AG04450 (cell line): ENCODE measurements at regions not wholly inside any gene's neighbourhood (a gene's known extent, or its start where the extent isn't known, plus 50 kb on each side); places are given as distances from the start of the nearest gene placed in this dataset.
A peak's percentile ranks its signal among the peaks of the same experiment; 100 is the strongest.

ENCODE experiments used
- CTCF ChIA-PET: fragments of 300-600, 350-600 bp; formaldehyde crosslinking; extraction: SDS; loops from one replicate; lab custom pipeline; 2022; ENCODE audit warnings: antibody characterized with exemption, inconsistent platforms; lab: Charles Lee
- POLR2A ChIA-PET: fragments of 350-600 bp; formaldehyde crosslinking; extraction: SDS; loops from one replicate; lab custom pipeline; 2021; ENCODE audit warnings: antibody characterized with exemption, inconsistent platforms; lab: Yijun Ruan, JAX
- DNase-seq: peaks from one replicate; pipeline ENCODE4 v3.0.0-alpha.2; 2011; ENCODE audit warnings: low read depth, low spot score
- H3K27ac ChIP-seq: one replicate; pipeline ENCODE4 v1.5.1; 2012; ENCODE audit warnings: low read depth, low read length, control low read depth
- H3K27me3 ChIP-seq: one replicate; pipeline ENCODE4 v1.6.0; 2012; ENCODE audit warnings: low read length; ENCODE audit not compliant: control insufficient read depth, insufficient read depth
- H3K4me3 ChIP-seq: 2 replicates; pipeline ENCODE4 v1.5.1; 2011; ENCODE audit warnings: mild to moderate bottlenecking, low read depth, low read length, control low read depth
- H3K9me3 ChIP-seq: 2 replicates; pipeline ENCODE4 v1.5.1; 2012; ENCODE audit warnings: low read length; ENCODE audit not compliant: control insufficient read depth, insufficient read depth
- TF ChIP-seq, protein P1 (sequence below): IDR thresholded peaks from 2 replicates; pipeline ENCODE4 v1.5.1; 2011; ENCODE audit warnings: low read depth, low read length, control low read depth, inconsistent platforms

DNA sequence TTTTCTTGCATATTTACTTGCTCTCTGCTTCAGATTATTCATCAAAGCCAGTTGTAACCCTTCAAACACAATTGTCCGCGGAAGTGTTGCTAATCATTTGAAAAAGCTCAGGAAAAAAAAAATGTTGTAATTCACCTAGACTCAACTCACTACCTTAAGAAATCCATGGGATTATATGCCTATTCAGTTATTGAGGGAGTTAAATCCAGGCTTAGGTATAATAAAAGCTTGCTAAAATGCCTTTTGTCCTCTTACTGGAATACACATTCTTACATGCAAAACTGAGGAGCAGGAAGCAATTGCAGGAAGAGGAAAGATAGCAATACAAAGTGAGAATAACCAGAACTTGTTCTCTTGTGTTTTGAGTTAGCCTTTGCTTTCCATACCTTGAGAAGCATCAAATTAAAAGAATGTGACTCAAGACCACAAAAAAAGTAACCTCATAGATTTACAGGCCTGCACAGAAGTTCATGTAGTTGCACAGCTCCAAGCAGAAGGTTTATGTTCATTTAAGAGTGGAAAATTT is 91.4 kb upstream of the FAM241A start:
- POLR2A ChIA-PET, result no interaction called here
- Histone ChIP-seq H3K4me3 (no peak overlapping the region), H3K27ac (no peak overlapping the region), H3K27me3 (peaks cover 3% of the 10 kb centered on the region), H3K9me3 (no peaks in the 10 kb centered on the region)
- TF ChIP-seq, protein P1, sequence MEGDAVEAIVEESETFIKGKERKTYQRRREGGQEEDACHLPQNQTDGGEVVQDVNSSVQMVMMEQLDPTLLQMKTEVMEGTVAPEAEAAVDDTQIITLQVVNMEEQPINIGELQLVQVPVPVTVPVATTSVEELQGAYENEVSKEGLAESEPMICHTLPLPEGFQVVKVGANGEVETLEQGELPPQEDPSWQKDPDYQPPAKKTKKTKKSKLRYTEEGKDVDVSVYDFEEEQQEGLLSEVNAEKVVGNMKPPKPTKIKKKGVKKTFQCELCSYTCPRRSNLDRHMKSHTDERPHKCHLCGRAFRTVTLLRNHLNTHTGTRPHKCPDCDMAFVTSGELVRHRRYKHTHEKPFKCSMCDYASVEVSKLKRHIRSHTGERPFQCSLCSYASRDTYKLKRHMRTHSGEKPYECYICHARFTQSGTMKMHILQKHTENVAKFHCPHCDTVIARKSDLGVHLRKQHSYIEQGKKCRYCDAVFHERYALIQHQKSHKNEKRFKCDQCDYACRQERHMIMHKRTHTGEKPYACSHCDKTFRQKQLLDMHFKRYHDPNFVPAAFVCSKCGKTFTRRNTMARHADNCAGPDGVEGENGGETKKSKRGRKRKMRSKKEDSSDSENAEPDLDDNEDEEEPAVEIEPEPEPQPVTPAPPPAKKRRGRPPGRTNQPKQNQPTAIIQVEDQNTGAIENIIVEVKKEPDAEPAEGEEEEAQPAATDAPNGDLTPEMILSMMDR, result no peak
- no peak for DNase-seq
- CTCF ChIA-PET, result interaction anchor here (0.8 kb wide), 1 partner anchor 534 kb away, joined by 3 read pairs; no protein-coding TSS in a partner anchor

DNA sequence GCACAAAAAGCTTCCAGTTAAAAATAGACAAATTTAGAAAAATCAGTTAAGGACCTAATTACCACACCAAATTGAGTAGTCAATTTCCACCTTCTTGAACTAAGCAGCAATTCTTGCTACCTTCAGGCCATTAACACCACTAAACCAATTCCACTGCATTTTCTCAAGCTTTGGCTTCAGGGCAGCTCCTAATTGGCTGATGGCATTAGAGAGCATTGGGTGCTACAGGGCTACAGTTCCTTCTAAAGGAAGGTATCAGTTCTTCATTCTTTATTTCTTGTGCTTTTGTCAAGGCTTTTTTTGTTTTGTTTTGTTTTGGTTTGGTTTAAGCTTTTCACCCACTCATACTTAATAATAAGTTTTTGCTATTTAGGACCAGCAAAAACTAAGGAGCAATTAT is 90.2 kb upstream of the FAM241A start:
- TF ChIP-seq, protein P1, result no peak
- CTCF ChIA-PET, result interaction anchor here (0.6 to 0.7 kb wide), 2 partner anchors 210 to 1072 kb away, joined by 3 to 5 read pairs; no protein-coding TSS in a partner anchor
- DNase-seq, result no peak
- H3K27me3 ChIP-seq, result peaks cover 3% of the 10 kb centered on the region
- H3K4me3 ChIP-seq, result no peak overlapping the region
- no peaks in the 10 kb centered on the region for H3K9me3 ChIP-seq
- POLR2A ChIA-PET, result no interaction called here
- no peak overlapping the region for H3K27ac ChIP-seq

DNA sequence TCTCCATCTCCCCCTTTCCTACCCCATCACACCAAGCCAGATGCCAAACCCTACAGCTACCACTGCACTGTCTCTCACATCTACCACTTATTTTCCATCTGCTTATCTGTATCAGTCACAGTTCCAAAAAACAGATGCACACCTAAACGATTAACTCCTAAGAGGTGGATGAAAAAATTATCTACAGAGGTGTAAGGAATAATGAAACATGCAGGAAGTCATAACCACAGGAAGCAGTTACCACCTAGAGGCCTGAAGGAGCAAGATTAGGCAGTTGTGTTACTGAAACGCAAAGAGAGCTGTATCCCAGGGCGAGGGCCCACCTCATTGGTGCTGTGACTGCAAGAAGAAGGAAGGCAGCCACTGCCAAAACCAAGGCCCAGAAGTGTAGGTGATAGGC is 87.8 kb upstream of the FAM241A start:
- Histone ChIP-seq H3K27me3 (peaks cover 3% of the 10 kb centered on the region), H3K9me3 (no peaks in the 10 kb centered on the region), H3K4me3 (no peak overlapping the region), H3K27ac (no peak overlapping the region)
- DNase-seq, result no peak
- ChIA-PET CTCF (no interaction called here), POLR2A (no interaction called here)
- TF ChIP-seq, protein P1, result no peak

DNA sequence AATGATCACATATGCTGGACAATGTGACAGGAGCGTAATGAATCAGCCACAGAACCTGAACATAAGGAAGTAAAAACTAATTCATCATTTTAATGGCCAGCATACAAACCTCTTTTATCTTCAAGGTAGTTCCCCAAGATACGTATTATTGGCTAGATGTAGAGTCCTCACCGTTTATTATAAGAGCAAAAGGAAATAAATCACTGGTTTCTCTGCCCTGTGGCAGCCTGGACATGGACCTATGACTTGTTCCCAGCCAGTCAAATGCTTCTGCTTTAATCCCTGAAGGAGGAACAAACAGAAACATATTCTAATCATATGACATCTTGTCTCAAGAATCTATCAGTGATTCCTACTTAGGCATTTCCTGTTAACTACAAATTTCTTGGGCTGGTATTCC is 86.8 kb upstream of the FAM241A start:
- no peak overlapping the region for H3K4me3 ChIP-seq
- CTCF ChIA-PET, result interaction anchor here (0.6 kb wide), 1 partner anchor 97 kb away, joined by 3 read pairs; no protein-coding TSS in a partner anchor
- POLR2A ChIA-PET, result no interaction called here

DNA sequence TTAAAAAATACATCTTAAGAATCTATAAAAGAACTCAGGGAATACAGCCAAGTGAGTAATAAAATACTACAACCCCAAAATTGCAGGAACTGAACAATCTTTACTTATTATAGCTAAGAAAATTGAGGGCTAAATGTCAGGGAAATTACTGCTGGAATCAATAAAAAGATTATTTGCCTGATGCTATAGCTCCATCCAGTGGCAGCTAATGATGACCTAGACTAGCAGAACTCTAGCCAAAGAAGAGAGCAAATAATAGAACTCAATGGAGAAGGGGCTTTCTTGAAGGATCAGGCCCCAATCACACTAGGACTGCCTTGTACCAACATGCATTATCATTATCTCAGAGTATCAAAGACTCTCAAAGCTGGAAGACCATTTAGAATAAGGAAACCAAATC is 85.0 kb upstream of the FAM241A start:
- peaks cover 3% of the 10 kb centered on the region for H3K27me3 ChIP-seq
- ChIA-PET POLR2A (no interaction called here), CTCF (interaction anchor here (0.6 to 0.9 kb wide), 3 partner anchors 10 to 53 kb away, joined by 3 read pairs; no protein-coding TSS in a partner anchor)
- no peaks in the 10 kb centered on the region for H3K9me3 ChIP-seq
- no peak overlapping the region for H3K27ac ChIP-seq
- H3K4me3 ChIP-seq, result no peak overlapping the region
- TF ChIP-seq, protein P1, result peak; percentile 51
- DNase-seq, result no peak

More for the DNA sequence above, 86.8 kb upstream of the FAM241A start:
- Histone ChIP-seq H3K9me3 (no peaks in the 10 kb centered on the region), H3K27me3 (peaks cover 3% of the 10 kb centered on the region), H3K27ac (no peak overlapping the region)
- DNase-seq, result no peak
- TF ChIP-seq, protein P1, result no peak
